K562 (cell line): ENCODE measurements at regions not wholly inside any gene's neighbourhood (a gene's known extent, or its start where the extent isn't known, plus 50 kb on each side); places are given as distances from the start of the nearest gene placed in this dataset.

Source experiments
- ATAC-seq: fragments of 200-7000 bp; cut with Tn5 transposase; 3 replicates; pipeline ENCODE4 v1.9.1; 2020; ENCODE audit warnings: moderate library complexity
- BruUV-seq: library from RNA; stranded (reverse); fragments of 400-500 nt; replicated peaks from 2 replicates; lab custom pipeline; 2021; lab: Mats Ljungman, UMichigan
- CTCF ChIA-PET: fragments of 300-600 bp; formaldehyde crosslinking; extraction: SDS; loops from one replicate; lab custom pipeline; 2021; ENCODE audit warnings: low intra/inter-chr PET ratio; lab: Yijun Ruan, JAX
- POLR2A ChIA-PET: fragments of 300-600, 350-650 bp; sonication (Branson Sonifier 250); formaldehyde crosslinking; extraction: SDS; loops from one replicate; lab custom pipeline; 2021; ENCODE audit warnings: antibody characterized with exemption, inconsistent platforms; lab: Yijun Ruan, JAX
- DNase-seq, 4 experiments: peaks; one replicate each; pipeline versions ENCODE4 v3.0.0 to v3.0.0-alpha.2; 2011 to 2018; ENCODE audit warnings: low spot score in 3 of 4, mixed read lengths in 3 of 4; ENCODE audit errors: extremely low read depth in 1 of 4
- FAIRE-seq: peaks from 2 replicates; lab custom pipeline; 2011; peaks lifted over from hg19 to GRCh38; lab: Jason Lieb, UNC
- H2AFZ ChIP-seq: 2 replicates; pipeline ENCODE4 v1.6.0; 2011; ENCODE audit warnings: low read depth, low read length, control low read depth, inconsistent platforms
- H3K27ac ChIP-seq: fragments of 200-600 bp; 3 replicates; pipeline ENCODE4 v1.8.0; 2011; ENCODE audit warnings: low read depth, mild to moderate bottlenecking, control low read depth, inconsistent platforms, low read length, moderate library complexity, mixed read lengths; ENCODE audit errors: extremely low read depth
- H3K27me3 ChIP-seq, 2 experiments: fragments of 300-600 bp in 1 of 2; 2 replicates in 1 of 2; 3 replicates in 1 of 2; pipeline versions ENCODE4 v1.6.0 to v1.8.0; 2011; ENCODE audit warnings: inconsistent platforms in 2 of 2, low read length in 2 of 2, mild to moderate bottlenecking in 1 of 2, mixed read lengths in 1 of 2, moderate library complexity in 1 of 2; ENCODE audit not compliant: control insufficient read depth in 2 of 2, insufficient read depth in 2 of 2
- H3K36me3 ChIP-seq: fragments of 300-600 bp; 3 replicates; pipeline ENCODE4 v1.8.0; 2011; ENCODE audit warnings: mild to moderate bottlenecking, low read length, inconsistent platforms; ENCODE audit not compliant: control insufficient read depth, insufficient read depth
- H3K4me1 ChIP-seq, 2 experiments: fragments of 200-600 bp in 1 of 2; replicated peaks in 1 of 2; 2 replicates in 1 of 2; 3 replicates in 1 of 2; pipeline versions ENCODE4 v1.5.1 to v1.8.0; 2011; ENCODE audit warnings: inconsistent platforms in 2 of 2, low read length in 2 of 2, mild to moderate bottlenecking in 1 of 2, mixed read lengths in 1 of 2, moderate library complexity in 1 of 2; ENCODE audit not compliant: control insufficient read depth in 2 of 2, insufficient read depth in 2 of 2
- H3K4me2 ChIP-seq: 2 replicates; pipeline ENCODE4 v1.6.1; 2011; ENCODE audit warnings: low read length, control low read depth, inconsistent platforms, mixed read lengths; ENCODE audit not compliant: insufficient read depth
- H3K4me3 ChIP-seq: fragments of 200-600 bp; sonication (generic), shearing (Covaris generic); 2 replicates; pipeline ENCODE4 v1.5.1; 2016; ENCODE audit warnings: control low read depth, inconsistent platforms
- H3K79me2 ChIP-seq: fragments of 200-600 bp; 3 replicates; pipeline ENCODE4 v1.8.0; 2011; ENCODE audit warnings: low read length, inconsistent platforms; ENCODE audit not compliant: control insufficient read depth, insufficient read depth
- H3K9ac ChIP-seq, 2 experiments: 2 replicates each; pipeline versions ENCODE4 v1.6.0 to v1.6.1; 2011; ENCODE audit warnings: low read depth in 2 of 2, low read length in 2 of 2, control low read depth in 1 of 2, inconsistent platforms in 1 of 2, mild to moderate bottlenecking in 1 of 2, mixed read lengths in 1 of 2; ENCODE audit not compliant: insufficient read depth in 1 of 2
- H3K9me1 ChIP-seq: one replicate; pipeline ENCODE4 v1.6.0; 2011; ENCODE audit warnings: inconsistent platforms, mild to moderate bottlenecking, low read length, moderate library complexity; ENCODE audit not compliant: control insufficient read depth, insufficient read depth
- H3K9me3 ChIP-seq: replicated peaks from 2 replicates; pipeline ENCODE4 v1.5.1; 2011; ENCODE audit warnings: low read depth, low read length, inconsistent platforms; ENCODE audit not compliant: control insufficient read depth, insufficient read depth
- H4K20me1 ChIP-seq: replicated peaks from 2 replicates; pipeline ENCODE4 v1.6.1; 2011; ENCODE audit warnings: low read length, inconsistent platforms, mixed read lengths; ENCODE audit not compliant: control insufficient read depth, insufficient read depth
- CC2D1A ChIP-seq: fragments of 450-650 bp; IDR thresholded peaks from 2 replicates; pipeline ENCODE4 v1.6.1; 2017; ENCODE audit warnings: mild to moderate bottlenecking
- HDAC8 ChIP-seq: fragments of 450-650 bp; IDR thresholded peaks from 2 replicates; pipeline ENCODE4 v1.6.1; 2016; ENCODE audit warnings: mild to moderate bottlenecking, missing genetic modification characterization, moderate library complexity, missing compliant biosample characterization
- KLF13 ChIP-seq: fragments of 450-650 bp; IDR thresholded peaks from 2 replicates; pipeline ENCODE4 v1.6.1; 2016; ENCODE audit warnings: missing genetic modification characterization, low read depth, mild to moderate bottlenecking, missing compliant biosample characterization, moderate library complexity, borderline replicate concordance
- MCM7 ChIP-seq, 2 experiments: fragments of 450-650 bp; IDR thresholded peaks; 2 replicates each; pipeline ENCODE4 v1.6.1; 2016 to 2018
- PURB ChIP-seq: sonication (generic); formaldehyde crosslinking; IDR thresholded peaks from 2 replicates; pipeline ENCODE4 v1.9.0; 2021; ENCODE audit warnings: low read depth, mild to moderate bottlenecking, missing genetic modification reagents
- RBM25 ChIP-seq: fragments of 200-400 bp; formaldehyde crosslinking; IDR thresholded peaks from 2 replicates; pipeline ENCODE4 v1.6.1; 2018; ENCODE audit warnings: low read length, low read depth, moderate library complexity; ENCODE audit not compliant: severe bottlenecking
- SIN3A ChIP-seq, 2 experiments: fragments of 150-350 bp in 1 of 2; IDR thresholded peaks; 2 replicates each; pipeline ENCODE4 v1.6.1; 2011 to 2016; ENCODE audit warnings: borderline replicate concordance in 2 of 2, low read depth in 2 of 2, low read length in 2 of 2, mild to moderate bottlenecking in 2 of 2, moderate library complexity in 2 of 2; ENCODE audit not compliant: control insufficient read depth in 1 of 2
- SP2 ChIP-seq: IDR thresholded peaks from 2 replicates; pipeline ENCODE4 v1.6.1; 2011; ENCODE audit warnings: mild to moderate bottlenecking, low read depth, low read length, moderate library complexity; ENCODE audit not compliant: poor library complexity, severe bottlenecking; ENCODE audit errors: extremely low read depth
- WGBS: fragments of 100-300 bp; shearing (Covaris generic); methylation state at CpG from one replicate; pipeline ENCODE4 v1.1.6; 2016; ENCODE audit warnings: low coverage, mixed read lengths; ENCODE audit not compliant: insufficient coverage; ENCODE audit errors: missing lambda C conversion rate; 5-methylcytosine and 5-hydroxymethylcytosine counted together
- in situ Hi-C: fragments of 300-500 bp; cut with MboI; formaldehyde crosslinking; loops from 4 replicates; pipeline ENCODE4 v1.15.0; 2018; ENCODE audit warnings: inconsistent platforms, mixed read lengths
- intact Hi-C: fragments of 100-400 bp; cut with micrococcal nuclease; formaldehyde crosslinking; loops from 2 replicates; pipeline ENCODE4 v1.14.2; 2022
- TF ChIP-seq, protein P1 (sequence below): fragments of 250-450 bp; sonication (Bioruptor Pico); IDR thresholded peaks from 2 replicates; pipeline ENCODE4 v1.5.0; 2021; ENCODE audit warnings: mild to moderate bottlenecking, moderate library complexity
- TF ChIP-seq, protein P2 (sequence below): fragments of 450-650 bp; IDR thresholded peaks from 2 replicates; pipeline ENCODE4 v1.6.1; 2016; ENCODE audit warnings: antibody characterized with exemption
- TF ChIP-seq, protein P3 (sequence below): fragments of 250-450 bp; sonication (Bioruptor Pico); IDR thresholded peaks from 2 replicates; pipeline ENCODE4 v1.4.0; 2020

DNA sequence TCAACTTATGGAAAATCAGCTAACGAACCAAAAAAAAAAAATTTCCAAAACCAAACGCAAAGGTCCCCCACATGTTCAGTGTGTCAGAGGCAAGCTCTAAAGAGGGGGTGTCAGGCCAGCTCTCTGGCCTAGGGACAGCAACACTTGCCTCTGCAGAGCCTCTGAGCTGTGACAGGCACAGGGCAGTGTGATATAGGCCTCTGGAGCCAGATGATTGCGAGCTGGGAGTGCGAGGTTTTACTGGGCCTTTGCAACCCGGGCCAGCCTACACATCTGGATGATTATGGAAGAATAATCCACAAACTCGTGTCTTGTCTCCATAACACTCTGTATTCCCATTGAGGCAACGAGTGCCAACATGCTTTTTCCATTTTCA, 67.7 kb upstream of the STC2 start:
- Histone ChIP-seq H3K36me3 (no peaks in the 10 kb centered on the region), H3K9me3 (no peaks in the 10 kb centered on the region), H3K4me1 (no peaks in the 10 kb centered on the region), H3K4me2 (no peak overlapping the region), H3K9ac (no peak overlapping the region)
- WGBS: 0% methylated on average over 7 of the region's 7 CpGs
- in situ Hi-C loops: no loop called here
- TF ChIP-seq CC2D1A (no peak), PURB (CRISPR knock-in tag) (no peak), RBM25 (no peak), MCM7 (IDR thresholded peaks at IDR 0.05) (no peak), SIN3A (IDR thresholded peaks at IDR 0.05; ENCODE audit: borderline replicate concordance in 2 of 2, control insufficient read depth in 1 of 2, low read depth in 2 of 2, low read length in 2 of 2) (no peak), KLF13 (tag) (no peak), HDAC8 (tag) (no peak), SP2 (no peak)
- TF ChIP-seq, protein P1, sequence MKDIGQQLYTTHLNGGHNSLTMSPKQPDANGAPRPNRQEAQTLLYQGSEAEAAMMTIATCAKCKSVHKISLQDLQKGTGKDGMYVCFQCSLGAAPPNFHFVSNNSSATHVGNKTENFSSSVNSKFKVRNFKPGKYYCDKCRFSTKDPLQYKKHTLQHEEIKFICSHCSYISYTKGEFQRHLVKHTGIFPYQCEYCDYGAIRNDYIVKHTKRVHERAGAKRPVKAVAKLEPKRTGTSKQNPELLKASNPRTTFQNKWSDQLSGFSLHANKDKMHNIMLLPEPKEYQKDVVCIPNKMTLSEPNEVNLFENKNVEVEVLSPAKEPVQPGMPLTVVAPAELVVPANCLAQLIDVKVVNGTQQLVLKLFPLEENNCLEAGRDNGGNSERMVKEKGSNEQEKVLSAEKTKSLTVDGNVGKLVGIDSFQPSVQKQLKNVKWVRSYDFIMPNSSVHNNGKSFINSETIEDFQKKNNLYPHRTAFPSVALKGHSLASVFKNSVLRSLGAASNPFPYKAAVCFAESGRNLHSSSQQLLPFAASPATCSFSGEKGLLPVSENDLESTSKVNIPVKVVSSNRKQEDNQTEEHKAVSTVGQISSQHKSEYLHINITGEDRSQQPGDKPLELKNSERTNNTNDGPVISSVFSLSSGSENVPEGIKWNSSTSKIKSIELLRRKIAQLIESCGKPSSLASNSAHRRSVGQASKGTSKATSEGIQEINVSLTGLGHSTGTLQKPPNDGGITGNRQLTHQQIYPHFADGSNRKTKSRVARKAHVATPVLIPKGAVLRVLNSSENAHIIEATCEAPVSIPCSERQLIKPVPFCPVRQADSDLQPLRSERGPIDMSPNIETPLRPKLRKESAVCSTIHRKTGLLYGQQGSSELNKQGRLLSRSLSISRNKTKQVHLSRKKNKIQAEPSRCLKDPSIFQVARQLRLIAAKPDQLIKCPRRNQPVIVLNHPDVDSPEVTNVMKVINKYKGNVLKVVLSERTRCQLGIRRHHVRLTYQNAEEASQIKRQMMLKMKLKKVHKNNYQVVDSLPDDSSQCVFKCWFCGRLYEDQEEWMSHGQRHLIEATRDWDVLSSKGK (CRISPR knock-in tag): no peak
- TF ChIP-seq, protein P2, sequence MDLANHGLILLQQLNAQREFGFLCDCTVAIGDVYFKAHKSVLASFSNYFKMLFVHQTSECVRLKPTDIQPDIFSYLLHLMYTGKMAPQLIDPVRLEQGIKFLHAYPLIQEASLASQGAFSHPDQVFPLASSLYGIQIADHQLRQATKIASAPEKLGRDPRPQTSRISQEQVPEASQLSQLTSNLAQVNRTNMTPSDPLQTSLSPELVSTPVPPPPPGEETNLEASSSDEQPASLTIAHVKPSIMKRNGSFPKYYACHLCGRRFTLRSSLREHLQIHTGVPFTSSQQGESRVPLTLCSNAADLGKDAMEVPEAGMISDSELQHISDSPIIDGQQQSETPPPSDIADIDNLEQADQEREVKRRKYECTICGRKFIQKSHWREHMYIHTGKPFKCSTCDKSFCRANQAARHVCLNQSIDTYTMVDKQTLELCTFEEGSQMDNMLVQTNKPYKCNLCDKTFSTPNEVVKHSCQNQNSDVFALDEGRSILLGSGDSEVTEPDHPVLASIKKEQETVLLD: no peak
- TF ChIP-seq, protein P3, sequence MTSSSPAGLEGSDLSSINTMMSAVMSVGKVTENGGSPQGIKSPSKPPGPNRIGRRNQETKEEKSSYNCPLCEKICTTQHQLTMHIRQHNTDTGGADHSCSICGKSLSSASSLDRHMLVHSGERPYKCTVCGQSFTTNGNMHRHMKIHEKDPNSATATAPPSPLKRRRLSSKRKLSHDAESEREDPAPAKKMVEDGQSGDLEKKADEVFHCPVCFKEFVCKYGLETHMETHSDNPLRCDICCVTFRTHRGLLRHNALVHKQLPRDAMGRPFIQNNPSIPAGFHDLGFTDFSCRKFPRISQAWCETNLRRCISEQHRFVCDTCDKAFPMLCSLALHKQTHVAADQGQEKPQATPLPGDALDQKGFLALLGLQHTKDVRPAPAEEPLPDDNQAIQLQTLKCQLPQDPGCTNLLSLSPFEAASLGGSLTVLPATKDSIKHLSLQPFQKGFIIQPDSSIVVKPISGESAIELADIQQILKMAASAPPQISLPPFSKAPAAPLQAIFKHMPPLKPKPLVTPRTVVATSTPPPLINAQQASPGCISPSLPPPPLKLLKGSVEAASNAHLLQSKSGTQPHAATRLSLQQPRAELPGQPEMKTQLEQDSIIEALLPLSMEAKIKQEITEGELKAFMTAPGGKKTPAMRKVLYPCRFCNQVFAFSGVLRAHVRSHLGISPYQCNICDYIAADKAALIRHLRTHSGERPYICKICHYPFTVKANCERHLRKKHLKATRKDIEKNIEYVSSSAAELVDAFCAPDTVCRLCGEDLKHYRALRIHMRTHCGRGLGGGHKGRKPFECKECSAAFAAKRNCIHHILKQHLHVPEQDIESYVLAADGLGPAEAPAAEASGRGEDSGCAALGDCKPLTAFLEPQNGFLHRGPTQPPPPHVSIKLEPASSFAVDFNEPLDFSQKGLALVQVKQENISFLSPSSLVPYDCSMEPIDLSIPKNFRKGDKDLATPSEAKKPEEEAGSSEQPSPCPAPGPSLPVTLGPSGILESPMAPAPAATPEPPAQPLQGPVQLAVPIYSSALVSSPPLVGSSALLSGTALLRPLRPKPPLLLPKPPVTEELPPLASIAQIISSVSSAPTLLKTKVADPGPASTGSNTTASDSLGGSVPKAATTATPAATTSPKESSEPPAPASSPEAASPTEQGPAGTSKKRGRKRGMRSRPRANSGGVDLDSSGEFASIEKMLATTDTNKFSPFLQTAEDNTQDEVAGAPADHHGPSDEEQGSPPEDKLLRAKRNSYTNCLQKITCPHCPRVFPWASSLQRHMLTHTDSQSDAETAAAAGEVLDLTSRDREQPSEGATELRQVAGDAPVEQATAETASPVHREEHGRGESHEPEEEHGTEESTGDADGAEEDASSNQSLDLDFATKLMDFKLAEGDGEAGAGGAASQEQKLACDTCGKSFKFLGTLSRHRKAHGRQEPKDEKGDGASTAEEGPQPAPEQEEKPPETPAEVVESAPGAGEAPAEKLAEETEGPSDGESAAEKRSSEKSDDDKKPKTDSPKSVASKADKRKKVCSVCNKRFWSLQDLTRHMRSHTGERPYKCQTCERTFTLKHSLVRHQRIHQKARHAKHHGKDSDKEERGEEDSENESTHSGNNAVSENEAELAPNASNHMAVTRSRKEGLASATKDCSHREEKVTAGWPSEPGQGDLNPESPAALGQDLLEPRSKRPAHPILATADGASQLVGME (CRISPR knock-in tag): no peak
- TF ChIP-seq, all 486 proteins: peak for 0
- no peak overlapping the region for H3K27ac ChIP-seq
- H3K4me3 ChIP-seq: no peak overlapping the region
- ATAC-seq (no peak), FAIRE-seq (no peak), DNase-seq (no peak)
- peaks cover 6 to 21% of the 10 kb centered on the region in 2 experiments for H3K27me3 ChIP-seq
- CTCF ChIA-PET: no interaction called here
- intact Hi-C loops: no loop called here
- no peaks in the 10 kb centered on the region for H3K9me1 ChIP-seq
- POLR2A ChIA-PET: interaction anchor here (0.7 kb wide), 1 partner anchor 10 kb away, joined by 4 read pairs; no protein-coding TSS in a partner anchor
- no peak overlapping the region for H2AFZ ChIP-seq
- no peaks in the 10 kb centered on the region for H4K20me1 ChIP-seq
- H3K79me2 ChIP-seq: no peaks in the 10 kb centered on the region
- BruUV-seq: no TSS peak
